Mesothelial cell of epicardium (in vitro differentiated cells): ENCODE measurements at regions not wholly inside any gene's neighbourhood (a gene's known extent, or its start where the extent isn't known, plus 50 kb on each side); places are given as distances from the start of the nearest gene placed in this dataset.

Experiments
- DNase-seq, 2 experiments: peaks; one replicate each; pipeline ENCODE4 v3.0.0; 2021; ENCODE audit warnings: low spot score in 2 of 2; ENCODE audit not compliant: unreplicated experiment in 2 of 2
- H3K27ac Mint-ChIP-seq: 2 replicates; pipeline ENCODE4 v1.8.0; 2021; ENCODE audit warnings: mixed read lengths
- H3K27me3 Mint-ChIP-seq: 2 replicates; pipeline ENCODE4 v1.8.0; 2021; ENCODE audit warnings: low read depth, mixed read lengths
- H3K36me3 Mint-ChIP-seq: 2 replicates; pipeline ENCODE4 v1.8.0; 2021; ENCODE audit warnings: mixed read lengths
- H3K4me1 Mint-ChIP-seq: 2 replicates; pipeline ENCODE4 v1.8.0; 2021; ENCODE audit warnings: mixed read lengths
- H3K4me3 Mint-ChIP-seq: 2 replicates; pipeline ENCODE4 v1.8.0; 2021; ENCODE audit warnings: mild to moderate bottlenecking, moderate library complexity, mixed read lengths
- H3K9me3 Mint-ChIP-seq: 2 replicates; pipeline ENCODE4 v1.8.0; 2021; ENCODE audit warnings: mixed read lengths
- TF ChIP-seq, protein P1 (sequence below): fragments of 200-600 bp; sonication (generic); IDR thresholded peaks from one replicate; pipeline ENCODE4 v1.5.0; 2021; ENCODE audit warnings: antibody characterized with exemption; ENCODE audit not compliant: unreplicated experiment

DNA sequence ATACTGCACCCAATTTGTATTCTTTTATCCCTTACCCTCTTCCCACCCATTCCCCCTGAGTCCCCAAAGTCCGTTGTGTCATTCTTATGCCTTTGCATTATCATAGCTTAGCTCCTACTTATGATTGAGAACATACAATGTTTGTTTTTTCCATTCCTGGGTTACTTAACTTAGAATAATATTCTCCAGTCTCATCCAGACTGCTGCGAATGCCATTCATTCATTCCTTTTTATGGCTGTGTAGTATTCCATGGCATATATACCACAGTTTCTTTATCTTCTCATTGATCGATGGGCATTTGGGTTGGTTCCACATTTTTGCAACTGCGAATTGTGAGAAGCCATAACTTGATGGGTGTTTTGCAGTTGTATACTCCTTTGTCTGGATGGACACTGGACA lies 62.8 kb downstream of the FHIP1A start:
- Mint-ChIP-seq H3K4me3 (no peak overlapping the region), H3K36me3 (peaks cover 2% of the 10 kb centered on the region), H3K4me1 (peaks cover 44% of the 10 kb centered on the region), H3K27ac (no peak overlapping the region), H3K27me3 (no peaks in the 10 kb centered on the region), H3K9me3 (peaks cover 10% of the 10 kb centered on the region)
- no peak for DNase-seq
- TF ChIP-seq, protein P1, sequence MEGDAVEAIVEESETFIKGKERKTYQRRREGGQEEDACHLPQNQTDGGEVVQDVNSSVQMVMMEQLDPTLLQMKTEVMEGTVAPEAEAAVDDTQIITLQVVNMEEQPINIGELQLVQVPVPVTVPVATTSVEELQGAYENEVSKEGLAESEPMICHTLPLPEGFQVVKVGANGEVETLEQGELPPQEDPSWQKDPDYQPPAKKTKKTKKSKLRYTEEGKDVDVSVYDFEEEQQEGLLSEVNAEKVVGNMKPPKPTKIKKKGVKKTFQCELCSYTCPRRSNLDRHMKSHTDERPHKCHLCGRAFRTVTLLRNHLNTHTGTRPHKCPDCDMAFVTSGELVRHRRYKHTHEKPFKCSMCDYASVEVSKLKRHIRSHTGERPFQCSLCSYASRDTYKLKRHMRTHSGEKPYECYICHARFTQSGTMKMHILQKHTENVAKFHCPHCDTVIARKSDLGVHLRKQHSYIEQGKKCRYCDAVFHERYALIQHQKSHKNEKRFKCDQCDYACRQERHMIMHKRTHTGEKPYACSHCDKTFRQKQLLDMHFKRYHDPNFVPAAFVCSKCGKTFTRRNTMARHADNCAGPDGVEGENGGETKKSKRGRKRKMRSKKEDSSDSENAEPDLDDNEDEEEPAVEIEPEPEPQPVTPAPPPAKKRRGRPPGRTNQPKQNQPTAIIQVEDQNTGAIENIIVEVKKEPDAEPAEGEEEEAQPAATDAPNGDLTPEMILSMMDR: no peak

DNA sequence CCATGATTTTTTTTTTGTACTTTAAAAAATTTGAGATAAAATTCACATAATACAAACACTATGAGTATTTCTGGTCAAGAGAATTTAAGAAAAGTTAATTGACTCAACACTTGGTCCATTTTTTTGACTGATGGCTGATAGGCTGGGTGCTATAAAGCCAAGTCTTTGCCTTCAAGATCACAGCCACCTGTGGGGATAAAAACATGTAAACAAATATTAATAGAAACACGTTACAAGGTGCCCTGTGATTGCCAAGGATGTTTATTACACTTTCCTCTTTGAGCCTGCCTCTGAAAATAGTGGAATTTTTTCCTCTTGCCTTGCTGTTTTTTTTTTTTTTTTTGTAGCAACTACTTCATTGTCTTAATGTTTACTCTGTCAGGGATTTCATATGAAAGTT lies 63.3 kb downstream of the FHIP1A start:
- Mint-ChIP-seq H3K9me3 (peaks cover 4% of the 10 kb centered on the region), H3K27me3 (no peaks in the 10 kb centered on the region), H3K27ac (no peak overlapping the region), H3K36me3 (peaks cover 2% of the 10 kb centered on the region), H3K4me3 (no peak overlapping the region), H3K4me1 (peaks cover 44% of the 10 kb centered on the region)
- no peak for DNase-seq
- TF ChIP-seq, protein P1: no peak

DNA sequence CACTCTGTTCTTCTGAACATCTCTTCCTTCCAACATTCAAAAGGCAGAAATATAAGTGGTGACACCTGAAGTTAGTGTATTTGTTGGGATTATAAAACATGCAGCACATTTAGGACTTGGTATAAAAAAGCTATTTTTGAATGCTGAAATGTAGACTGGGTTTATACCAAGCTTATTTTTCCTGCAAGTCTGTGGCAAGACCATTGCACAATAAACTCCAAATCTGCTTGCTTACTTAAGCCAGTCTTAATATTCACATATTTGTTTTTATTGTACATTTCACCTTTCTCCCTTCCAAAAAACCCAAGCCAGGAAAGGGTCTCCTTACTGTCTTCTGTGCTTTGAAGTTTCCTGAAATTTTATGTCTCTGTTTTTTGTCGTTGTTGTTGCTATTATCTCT lies 63.7 kb downstream of the FHIP1A start:
- no peak for DNase-seq
- H3K27me3 Mint-ChIP-seq: no peaks in the 10 kb centered on the region
- TF ChIP-seq, protein P1: no peak
- peaks cover under 1% of the 10 kb centered on the region for H3K9me3 Mint-ChIP-seq
- peak overlapping the region; percentile 45 for H3K27ac Mint-ChIP-seq
- peaks cover 44% of the 10 kb centered on the region for H3K4me1 Mint-ChIP-seq
- peaks cover 2% of the 10 kb centered on the region for H3K36me3 Mint-ChIP-seq
- no peak overlapping the region for H3K4me3 Mint-ChIP-seq

DNA sequence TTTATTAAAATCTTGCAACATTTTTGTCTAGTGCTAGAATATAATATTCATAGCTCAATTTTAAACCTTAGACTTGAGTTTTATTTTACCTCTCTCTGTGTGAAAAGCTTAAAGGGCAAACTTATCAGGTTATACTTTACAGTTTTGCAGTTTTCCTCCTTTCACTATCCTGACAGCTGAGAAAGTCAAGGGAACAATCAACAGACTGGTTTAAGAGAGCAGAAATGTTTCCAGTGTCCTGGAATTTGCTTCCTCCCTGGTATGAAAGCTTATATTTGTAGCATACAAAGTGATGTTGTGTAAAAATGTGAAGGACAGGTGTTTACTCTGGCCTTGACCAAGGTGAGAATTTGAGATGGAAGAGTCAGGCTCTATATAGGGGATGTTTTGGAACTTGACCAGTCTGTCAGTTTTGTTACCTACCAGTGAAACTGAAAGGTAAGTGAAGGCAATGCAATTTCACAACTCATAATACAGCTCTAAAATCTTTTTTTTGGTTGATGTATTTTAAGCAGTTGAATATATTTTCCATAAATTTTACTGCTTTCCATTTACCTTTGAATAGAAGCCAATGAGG lies 64.6 kb downstream of the FHIP1A start:
- H3K4me1 Mint-ChIP-seq: peaks cover 41% of the 10 kb centered on the region
- peak overlapping the region; percentile 73 for H3K27ac Mint-ChIP-seq
- H3K27me3 Mint-ChIP-seq: no peaks in the 10 kb centered on the region
- H3K4me3 Mint-ChIP-seq: no peak overlapping the region
- no peaks in the 10 kb centered on the region for H3K36me3 Mint-ChIP-seq
- no peak for DNase-seq
- no peaks in the 10 kb centered on the region for H3K9me3 Mint-ChIP-seq
- TF ChIP-seq, protein P1: no peak

DNA sequence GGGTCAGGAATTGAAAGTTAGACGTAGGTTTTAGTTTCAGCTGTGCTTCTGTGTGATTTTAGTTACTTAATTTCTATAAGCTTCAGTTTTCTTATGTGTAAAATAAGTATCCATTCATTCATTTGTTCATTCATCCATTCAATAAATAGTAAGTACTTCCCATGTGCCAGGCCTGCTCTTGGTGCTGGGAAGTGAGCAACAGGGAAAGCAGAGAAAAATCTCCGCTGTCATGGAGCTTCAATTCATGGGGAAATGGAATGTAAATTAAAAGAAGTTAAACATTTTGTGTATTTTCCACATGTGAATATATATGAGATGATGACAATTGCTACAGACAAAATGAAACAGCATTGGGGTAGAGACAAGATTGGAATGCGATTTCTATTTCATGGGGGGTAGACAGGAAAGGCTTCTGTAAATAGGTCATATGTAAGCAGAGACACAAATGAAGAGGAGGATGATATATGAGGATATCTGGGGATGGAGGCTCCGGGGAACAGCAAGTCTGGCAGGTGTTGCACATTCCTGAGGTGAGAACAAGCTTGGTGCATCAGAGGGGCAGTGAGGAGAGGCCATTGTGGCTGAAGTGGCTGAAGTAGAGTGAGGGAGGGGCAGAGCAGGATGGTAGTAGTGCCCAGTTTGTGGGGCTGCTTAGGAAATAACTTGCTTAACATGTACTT lies 66.2 kb downstream of the FHIP1A start:
- H3K27me3 Mint-ChIP-seq: no peaks in the 10 kb centered on the region
- H3K4me1 Mint-ChIP-seq: peaks cover 30% of the 10 kb centered on the region
- no peak for DNase-seq
- no peaks in the 10 kb centered on the region for H3K9me3 Mint-ChIP-seq
- no peak overlapping the region for H3K27ac Mint-ChIP-seq
- TF ChIP-seq, protein P1: no peak
- no peak overlapping the region for H3K4me3 Mint-ChIP-seq
- H3K36me3 Mint-ChIP-seq: no peaks in the 10 kb centered on the region
